Sigmoid colon (tissue), 6 donors: ENCODE measurements at regions not wholly inside any gene's neighbourhood (a gene's known extent, or its start where the extent isn't known, plus 50 kb on each side); places are given as distances from the start of the nearest gene placed in this dataset.

Experiments
- DNase-seq: peaks from one replicate; pipeline ENCODE4 v3.0.0-alpha.2; 2019
- H3K27ac ChIP-seq, 4 donors: fragments of 200-600 bp; sonication (generic); one replicate each; pipeline ENCODE4 v1.5.1; 2016 to 2019; ENCODE audit warnings: mild to moderate bottlenecking in 1 of 4
- H3K27me3 ChIP-seq, 3 donors: fragments of 200-600 bp; sonication (generic); one replicate each; pipeline ENCODE4 v1.5.1; 2019; ENCODE audit warnings: mild to moderate bottlenecking in 1 of 3
- H3K36me3 ChIP-seq, 4 donors: fragments of 200-600 bp; sonication (generic); one replicate each; pipeline ENCODE4 v1.5.1; 2016 to 2019
- H3K4me1 ChIP-seq, 4 donors: fragments of 200-600 bp; sonication (generic); one replicate each; pipeline ENCODE4 v1.5.1; 2017 to 2019
- H3K4me3 ChIP-seq, 4 donors: fragments of 200-600 bp; sonication (generic); one replicate each; pipeline ENCODE4 v1.5.1; 2017 to 2019; ENCODE audit warnings: mild to moderate bottlenecking in 2 of 4, moderate library complexity in 1 of 4
- H3K9me3 ChIP-seq, 4 donors: fragments of 200-600 bp in 3 of 4; sonication (generic) in 3 of 4; one replicate each; pipeline versions ENCODE4 v1.5.1 to v1.6.1; 2013 to 2019
- EP300 ChIP-seq, 4 donors: sonication (generic); formaldehyde crosslinking; IDR thresholded peaks; one replicate each; pipeline ENCODE4 v1.6.1; 2017; ENCODE audit warnings: antibody characterized with exemption in 4 of 4
- POLR2A ChIP-seq, 2 donors: fragments of 450-650 bp; IDR thresholded peaks; one replicate each; pipeline ENCODE4 v1.6.1; 2016; ENCODE audit warnings: antibody characterized with exemption in 2 of 2, mild to moderate bottlenecking in 2 of 2, moderate library complexity in 2 of 2
- POLR2AphosphoS5 ChIP-seq, 4 donors: sonication (generic); formaldehyde crosslinking; IDR thresholded peaks; one replicate each; pipeline ENCODE4 v1.6.1; 2017; ENCODE audit warnings: antibody characterized with exemption in 4 of 4
- WGBS, 2 donors: extraction: QIAGEN DNeasy Blood & Tissue Kit; methylation state at CpG; one replicate each; pipeline ENCODE4 v1.1.7; 2013; 5-methylcytosine and 5-hydroxymethylcytosine counted together
- intact Hi-C: fragments of 100-400 bp; cut with DNase I; formaldehyde crosslinking; loops from one replicate; pipeline ENCODE4 v1.15.1; 2023
- TF ChIP-seq, protein P1 (sequence below), 4 experiments: fragments of 450-650 bp in 3 of 4; fragments of 200-600 bp in 1 of 4; IDR thresholded peaks; one replicate each; pipeline ENCODE4 v1.5.1; 2016 to 2019; ENCODE audit warnings: antibody characterized with exemption in 4 of 4, mild to moderate bottlenecking in 3 of 4, moderate library complexity in 2 of 4
- donor health status: healthy with polysubstance abuse.
- donor health status: healthy.

DNA sequence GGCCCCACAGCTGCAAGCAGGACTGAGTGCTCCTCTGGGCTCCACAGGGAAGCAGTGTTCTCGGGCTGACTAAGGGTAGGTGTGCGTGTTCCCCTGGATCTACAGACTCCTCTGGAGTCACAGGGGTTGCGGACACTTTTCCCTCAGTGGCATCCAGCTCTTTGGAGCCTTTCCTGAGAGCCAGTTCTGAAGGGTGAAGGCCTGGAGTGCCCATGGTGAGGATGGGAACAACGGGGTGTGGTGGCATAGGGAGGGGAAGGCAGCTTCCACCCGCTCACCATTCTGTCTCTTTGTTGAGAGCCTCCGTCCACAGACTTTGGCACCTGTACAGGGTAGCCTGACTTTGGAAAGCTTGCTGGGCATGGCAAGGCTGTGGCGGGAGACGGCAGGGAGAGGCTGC, 104.1 kb upstream of the PCBD1 start:
- no peak for DNase-seq
- 78 to 91% methylated on average over 8 of the region's 8 CpGs for WGBS, 2 donors
- H3K27ac ChIP-seq = no peak overlapping the region

DNA sequence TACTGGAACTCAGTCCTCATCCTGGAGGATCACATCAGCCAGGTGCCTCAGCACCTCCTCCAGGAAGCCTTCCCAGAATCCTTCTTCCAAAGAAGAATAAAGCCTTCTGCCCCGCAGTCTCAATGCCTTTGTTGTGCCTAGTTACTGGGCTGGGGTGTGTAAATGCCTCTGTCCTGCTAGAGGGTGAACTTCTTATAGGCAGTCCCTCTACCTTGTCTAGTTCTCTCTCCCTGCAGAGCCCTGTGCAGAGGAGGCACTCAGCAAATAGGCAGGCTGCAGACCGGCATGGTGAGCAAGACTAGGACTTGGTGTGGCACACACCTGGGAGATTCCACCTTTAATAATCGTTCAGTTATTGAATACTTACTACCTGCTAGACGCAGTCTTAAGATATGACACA, 104.7 kb upstream of the PCBD1 start:
- Histone ChIP-seq H3K4me1 (no peaks in the 10 kb centered on the region), H3K4me3 (no peak overlapping the region), H3K27me3 (peaks cover 0 to 5% (median 0%) of the 10 kb centered on the region in 3 donors), H3K9me3 (no peaks in the 10 kb centered on the region), H3K36me3 (no peaks in the 10 kb centered on the region), H3K27ac (no peak overlapping the region)
- TF ChIP-seq POLR2A (IDR thresholded peaks at IDR 0.05) (no peak), POLR2AphosphoS5 (IDR thresholded peaks at IDR 0.05) (no peak), EP300 (IDR thresholded peaks at IDR 0.05) (no peak)
- TF ChIP-seq, protein P1, sequence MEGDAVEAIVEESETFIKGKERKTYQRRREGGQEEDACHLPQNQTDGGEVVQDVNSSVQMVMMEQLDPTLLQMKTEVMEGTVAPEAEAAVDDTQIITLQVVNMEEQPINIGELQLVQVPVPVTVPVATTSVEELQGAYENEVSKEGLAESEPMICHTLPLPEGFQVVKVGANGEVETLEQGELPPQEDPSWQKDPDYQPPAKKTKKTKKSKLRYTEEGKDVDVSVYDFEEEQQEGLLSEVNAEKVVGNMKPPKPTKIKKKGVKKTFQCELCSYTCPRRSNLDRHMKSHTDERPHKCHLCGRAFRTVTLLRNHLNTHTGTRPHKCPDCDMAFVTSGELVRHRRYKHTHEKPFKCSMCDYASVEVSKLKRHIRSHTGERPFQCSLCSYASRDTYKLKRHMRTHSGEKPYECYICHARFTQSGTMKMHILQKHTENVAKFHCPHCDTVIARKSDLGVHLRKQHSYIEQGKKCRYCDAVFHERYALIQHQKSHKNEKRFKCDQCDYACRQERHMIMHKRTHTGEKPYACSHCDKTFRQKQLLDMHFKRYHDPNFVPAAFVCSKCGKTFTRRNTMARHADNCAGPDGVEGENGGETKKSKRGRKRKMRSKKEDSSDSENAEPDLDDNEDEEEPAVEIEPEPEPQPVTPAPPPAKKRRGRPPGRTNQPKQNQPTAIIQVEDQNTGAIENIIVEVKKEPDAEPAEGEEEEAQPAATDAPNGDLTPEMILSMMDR (IDR thresholded peaks at IDR 0.05) = no peak
- intact Hi-C loops = no loop called here
- 87 to 90% methylated on average over 4 of the region's 4 CpGs for WGBS, 2 donors
- no peak for DNase-seq

More for the DNA sequence above, 104.1 kb upstream of the PCBD1 start:
- intact Hi-C loops = no loop called here
- H3K9me3 ChIP-seq = no peaks in the 10 kb centered on the region
- H3K4me1 ChIP-seq = no peaks in the 10 kb centered on the region
- peaks cover 0 to 5% (median 0%) of the 10 kb centered on the region in 3 donors for H3K27me3 ChIP-seq
- TF ChIP-seq EP300 (IDR thresholded peaks at IDR 0.05) = no peak
- no peak for TF ChIP-seq POLR2A (IDR thresholded peaks at IDR 0.05)
- TF ChIP-seq, protein P1 (IDR thresholded peaks at IDR 0.05) = no peak
- TF ChIP-seq POLR2AphosphoS5 (IDR thresholded peaks at IDR 0.05) = no peak
- no peak overlapping the region for H3K4me3 ChIP-seq
- no peaks in the 10 kb centered on the region for H3K36me3 ChIP-seq

DNA sequence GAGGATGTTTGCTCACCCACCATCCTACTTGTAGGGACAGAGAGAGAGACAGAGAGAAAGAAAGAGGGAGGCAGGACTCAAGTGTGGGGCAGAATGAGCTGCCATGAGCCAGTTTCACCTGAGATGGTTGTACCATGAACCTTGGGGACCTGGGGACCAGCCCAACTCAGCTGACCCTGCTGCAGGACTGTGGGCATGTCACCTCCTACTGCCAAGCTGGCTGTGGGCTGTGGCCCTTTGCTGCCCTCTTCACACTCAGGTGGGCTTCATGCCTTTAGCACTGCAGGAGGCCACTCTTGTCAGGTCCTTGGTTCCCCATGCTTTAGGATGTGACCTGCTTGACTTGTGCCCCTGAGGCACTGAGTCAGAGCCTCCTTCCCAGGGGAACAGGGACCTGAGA, 108.2 kb upstream of the PCBD1 start:
- H3K27ac ChIP-seq = no peak overlapping the region
- TF ChIP-seq POLR2AphosphoS5 (IDR thresholded peaks at IDR 0.05) (no peak), EP300 (IDR thresholded peaks at IDR 0.05) (no peak), POLR2A (IDR thresholded peaks at IDR 0.05) (no peak)
- TF ChIP-seq, protein P1 (IDR thresholded peaks at IDR 0.05) = no peak
- intact Hi-C loops = no loop called here
- no peak for DNase-seq
- no peaks in the 10 kb centered on the region for H3K4me1 ChIP-seq
- no peaks in the 10 kb centered on the region for H3K36me3 ChIP-seq
- peaks cover 0 to 5% (median 0%) of the 10 kb centered on the region in 3 donors for H3K27me3 ChIP-seq
- H3K9me3 ChIP-seq = no peaks in the 10 kb centered on the region
- no peak overlapping the region for H3K4me3 ChIP-seq

DNA sequence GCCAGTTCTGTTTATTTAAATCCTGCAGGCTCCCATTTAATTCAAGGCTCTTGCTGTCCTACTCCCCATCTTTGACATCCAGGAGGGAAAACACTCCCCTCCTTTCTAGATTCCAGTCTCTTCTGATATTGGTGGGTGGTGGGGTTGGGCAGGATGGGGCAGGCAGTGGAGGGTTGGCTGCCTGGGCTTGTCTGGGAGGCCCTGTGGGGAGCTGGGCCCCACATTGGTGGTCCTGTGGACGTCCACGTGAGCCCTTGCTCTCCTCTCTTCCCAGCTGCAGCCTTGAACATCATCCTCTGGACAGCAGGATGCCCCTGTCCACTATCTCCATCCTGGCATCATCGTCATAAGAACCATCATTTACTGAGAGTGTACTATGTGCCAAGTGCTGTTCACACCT, 108.9 kb upstream of the PCBD1 start:
- intact Hi-C loops = no loop called here
- Histone ChIP-seq H3K36me3 (no peaks in the 10 kb centered on the region), H3K9me3 (no peaks in the 10 kb centered on the region), H3K4me1 (no peaks in the 10 kb centered on the region), H3K27me3 (peaks cover 0 to 5% (median 0%) of the 10 kb centered on the region in 3 donors), H3K4me3 (no peak overlapping the region), H3K27ac (no peak overlapping the region)
- no peak for DNase-seq
- WGBS, 2 donors = 38 to 59% methylated on average over 3 of the region's 3 CpGs
- TF ChIP-seq, protein P1 (IDR thresholded peaks at IDR 0.05) = no peak
- no peak for TF ChIP-seq EP300 (IDR thresholded peaks at IDR 0.05)
- TF ChIP-seq POLR2A (IDR thresholded peaks at IDR 0.05) = no peak
- TF ChIP-seq POLR2AphosphoS5 (IDR thresholded peaks at IDR 0.05) = no peak

DNA sequence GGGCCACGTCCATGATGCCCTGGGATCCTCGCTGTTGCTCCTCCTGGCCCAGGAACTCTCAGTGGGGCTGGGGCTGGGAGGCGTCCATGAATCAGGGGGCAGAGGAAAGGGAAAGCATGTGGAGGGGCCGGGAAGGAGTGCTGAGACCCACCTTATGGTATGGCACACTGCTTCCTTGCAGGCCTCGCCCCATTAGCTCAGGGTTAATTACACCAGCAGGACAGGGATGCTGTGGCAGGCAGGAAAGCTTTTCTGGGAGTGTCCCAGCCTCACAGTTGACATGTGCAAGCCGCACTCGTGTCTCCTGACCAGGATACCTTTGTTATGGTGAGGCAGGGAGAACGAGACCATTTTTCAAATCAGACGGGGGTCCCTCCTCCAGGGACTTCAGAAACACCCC, 109.7 kb upstream of the PCBD1 start:
- TF ChIP-seq POLR2A (IDR thresholded peaks at IDR 0.05) (no peak), POLR2AphosphoS5 (IDR thresholded peaks at IDR 0.05) (no peak), EP300 (IDR thresholded peaks at IDR 0.05) (no peak)
- TF ChIP-seq, protein P1 (IDR thresholded peaks at IDR 0.05) = no peak
- no peaks in the 10 kb centered on the region for H3K4me1 ChIP-seq
- no peaks in the 10 kb centered on the region for H3K9me3 ChIP-seq
- peaks cover 0 to 5% (median 0%) of the 10 kb centered on the region in 3 donors for H3K27me3 ChIP-seq
- no peaks in the 10 kb centered on the region for H3K36me3 ChIP-seq
- no peak overlapping the region for H3K4me3 ChIP-seq
- intact Hi-C loops = no loop called here
- 73 to 83% methylated on average over 9 of the region's 9 CpGs for WGBS, 2 donors
- DNase-seq = no peak
- no peak overlapping the region for H3K27ac ChIP-seq
